Mesothelial cell of epicardium (in vitro differentiated cells): ENCODE measurements at regions not wholly inside any gene's neighbourhood (a gene's known extent, or its start where the extent isn't known, plus 50 kb on each side); places are given as distances from the start of the nearest gene placed in this dataset.
A peak's percentile ranks its signal among the peaks of the same experiment; 100 is the strongest.

Experiments used
- DNase-seq, 2 experiments: peaks; one replicate each; pipeline ENCODE4 v3.0.0; 2021; ENCODE audit warnings: low spot score in 2 of 2; ENCODE audit not compliant: unreplicated experiment in 2 of 2
- H3K27ac Mint-ChIP-seq: 2 replicates; pipeline ENCODE4 v1.8.0; 2021; ENCODE audit warnings: mixed read lengths
- H3K27me3 Mint-ChIP-seq: 2 replicates; pipeline ENCODE4 v1.8.0; 2021; ENCODE audit warnings: low read depth, mixed read lengths
- H3K36me3 Mint-ChIP-seq: 2 replicates; pipeline ENCODE4 v1.8.0; 2021; ENCODE audit warnings: mixed read lengths
- H3K4me1 Mint-ChIP-seq: 2 replicates; pipeline ENCODE4 v1.8.0; 2021; ENCODE audit warnings: mixed read lengths
- H3K4me3 Mint-ChIP-seq: 2 replicates; pipeline ENCODE4 v1.8.0; 2021; ENCODE audit warnings: mild to moderate bottlenecking, moderate library complexity, mixed read lengths
- H3K9me3 Mint-ChIP-seq: 2 replicates; pipeline ENCODE4 v1.8.0; 2021; ENCODE audit warnings: mixed read lengths
- TF ChIP-seq, protein P1 (sequence below): fragments of 200-600 bp; sonication (generic); IDR thresholded peaks from one replicate; pipeline ENCODE4 v1.5.0; 2021; ENCODE audit warnings: antibody characterized with exemption; ENCODE audit not compliant: unreplicated experiment

DNA sequence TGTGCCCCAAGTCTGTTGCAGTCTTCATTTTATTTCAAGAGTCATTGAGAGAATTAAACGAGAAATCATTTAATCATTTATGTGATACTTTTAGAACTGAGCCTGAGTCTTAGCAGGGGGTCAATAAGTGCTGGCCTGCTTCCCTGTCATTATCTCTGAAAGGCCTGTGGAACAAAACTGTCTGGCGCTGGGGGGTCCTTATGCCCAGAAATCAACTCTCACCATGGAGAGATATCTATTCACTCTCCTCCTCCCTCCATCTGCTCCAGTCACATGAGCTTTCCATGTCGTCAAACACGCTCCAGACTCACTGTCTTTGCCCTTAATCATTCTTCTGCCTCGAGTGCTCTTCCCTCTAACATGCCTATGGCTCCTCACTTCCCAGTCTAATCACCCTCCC lies 136.8 kb downstream of the ESM1 start:
- Mint-ChIP-seq H3K4me3 (no peak overlapping the region), H3K4me1 (peaks cover 6% of the 10 kb centered on the region), H3K36me3 (no peaks in the 10 kb centered on the region), H3K9me3 (peaks cover 8% of the 10 kb centered on the region), H3K27me3 (no peaks in the 10 kb centered on the region), H3K27ac (no peak overlapping the region)
- TF ChIP-seq, protein P1, sequence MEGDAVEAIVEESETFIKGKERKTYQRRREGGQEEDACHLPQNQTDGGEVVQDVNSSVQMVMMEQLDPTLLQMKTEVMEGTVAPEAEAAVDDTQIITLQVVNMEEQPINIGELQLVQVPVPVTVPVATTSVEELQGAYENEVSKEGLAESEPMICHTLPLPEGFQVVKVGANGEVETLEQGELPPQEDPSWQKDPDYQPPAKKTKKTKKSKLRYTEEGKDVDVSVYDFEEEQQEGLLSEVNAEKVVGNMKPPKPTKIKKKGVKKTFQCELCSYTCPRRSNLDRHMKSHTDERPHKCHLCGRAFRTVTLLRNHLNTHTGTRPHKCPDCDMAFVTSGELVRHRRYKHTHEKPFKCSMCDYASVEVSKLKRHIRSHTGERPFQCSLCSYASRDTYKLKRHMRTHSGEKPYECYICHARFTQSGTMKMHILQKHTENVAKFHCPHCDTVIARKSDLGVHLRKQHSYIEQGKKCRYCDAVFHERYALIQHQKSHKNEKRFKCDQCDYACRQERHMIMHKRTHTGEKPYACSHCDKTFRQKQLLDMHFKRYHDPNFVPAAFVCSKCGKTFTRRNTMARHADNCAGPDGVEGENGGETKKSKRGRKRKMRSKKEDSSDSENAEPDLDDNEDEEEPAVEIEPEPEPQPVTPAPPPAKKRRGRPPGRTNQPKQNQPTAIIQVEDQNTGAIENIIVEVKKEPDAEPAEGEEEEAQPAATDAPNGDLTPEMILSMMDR, result no peak
- no peak for DNase-seq

DNA sequence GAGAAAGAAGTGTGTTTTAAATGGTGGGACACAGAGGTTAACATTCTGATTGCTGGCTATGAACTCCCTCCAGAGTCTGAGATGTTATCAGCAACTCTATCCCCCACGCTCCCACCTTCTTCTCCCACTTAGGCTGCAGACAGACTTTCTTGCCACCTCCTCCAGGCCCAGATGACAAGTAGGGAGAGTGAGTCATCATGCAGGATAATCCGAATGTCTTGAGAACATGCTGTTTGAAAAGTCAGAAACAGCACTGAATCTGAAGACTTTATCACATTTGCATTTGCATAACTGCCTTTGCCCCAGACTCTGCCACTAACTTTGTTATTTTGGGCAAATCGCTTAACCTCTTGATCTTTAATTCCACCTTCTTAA lies 139.8 kb downstream of the ESM1 start:
- Mint-ChIP-seq H3K36me3 (no peaks in the 10 kb centered on the region), H3K4me1 (peaks cover 19% of the 10 kb centered on the region), H3K27ac (no peak overlapping the region), H3K4me3 (no peak overlapping the region), H3K27me3 (no peaks in the 10 kb centered on the region), H3K9me3 (peaks cover 8% of the 10 kb centered on the region)
- TF ChIP-seq, protein P1, result no peak
- DNase-seq, result no peak

DNA sequence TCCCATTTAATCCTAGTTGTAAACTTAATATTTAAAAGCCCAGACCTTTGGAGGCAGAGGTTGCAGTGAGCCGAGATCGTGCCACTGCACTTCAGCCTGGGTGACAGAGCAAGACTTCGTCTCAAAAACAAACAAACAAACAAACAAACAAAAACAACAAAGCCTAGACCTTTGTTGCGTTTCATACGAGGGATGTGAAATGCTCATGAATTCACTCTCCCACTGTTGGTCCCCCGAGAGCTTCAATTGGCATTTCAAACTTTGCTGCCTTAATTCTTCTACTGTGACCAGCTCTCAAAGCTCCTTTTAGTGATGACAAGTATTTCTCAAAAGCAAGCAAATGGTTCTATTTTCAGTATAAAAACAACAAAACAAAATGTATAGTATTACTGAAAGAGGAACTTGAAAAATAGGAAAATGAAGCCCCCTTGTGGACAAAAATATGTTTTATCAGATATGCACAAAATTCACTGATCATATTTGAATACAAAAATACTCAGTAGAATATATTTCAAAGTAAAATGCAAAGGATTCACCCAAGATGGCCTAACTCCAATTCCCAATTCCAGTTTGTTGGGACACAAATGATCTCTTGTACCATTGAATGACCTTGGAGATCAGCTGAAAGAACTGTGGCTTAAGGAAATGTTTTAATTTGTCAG lies 140.4 kb downstream of the ESM1 start:
- Mint-ChIP-seq H3K36me3 (no peaks in the 10 kb centered on the region), H3K4me1 (peaks cover 19% of the 10 kb centered on the region), H3K9me3 (peaks cover 8% of the 10 kb centered on the region), H3K27me3 (no peaks in the 10 kb centered on the region), H3K27ac (no peak overlapping the region), H3K4me3 (no peak overlapping the region)
- DNase-seq, result no peak
- TF ChIP-seq, protein P1, result peak; percentile 91

DNA sequence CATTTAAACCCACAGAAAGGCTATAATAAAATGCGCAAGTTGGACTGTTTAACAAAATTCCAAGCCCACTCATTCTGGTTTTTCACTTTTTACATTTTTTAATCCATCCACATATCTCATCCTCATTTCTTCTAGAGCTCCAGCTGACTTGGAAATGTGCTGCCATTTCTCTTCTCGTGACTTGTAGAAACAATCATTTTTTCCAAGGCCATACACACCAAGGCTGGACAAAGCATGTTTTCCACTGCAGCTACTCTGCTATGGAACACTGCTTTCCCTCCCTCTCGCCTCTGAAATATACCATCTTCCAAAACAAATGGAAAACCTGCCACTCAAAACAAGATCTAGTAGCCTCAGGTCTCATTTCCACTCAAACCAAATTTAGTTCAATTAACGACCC lies 141.1 kb downstream of the ESM1 start:
- peak overlapping the region; percentile 3 for H3K27ac Mint-ChIP-seq
- H3K4me1 Mint-ChIP-seq, result peaks cover 19% of the 10 kb centered on the region
- TF ChIP-seq, protein P1, result no peak
- H3K9me3 Mint-ChIP-seq, result peaks cover 8% of the 10 kb centered on the region
- H3K4me3 Mint-ChIP-seq, result no peak overlapping the region
- no peaks in the 10 kb centered on the region for H3K36me3 Mint-ChIP-seq
- no peak for DNase-seq
- no peaks in the 10 kb centered on the region for H3K27me3 Mint-ChIP-seq

DNA sequence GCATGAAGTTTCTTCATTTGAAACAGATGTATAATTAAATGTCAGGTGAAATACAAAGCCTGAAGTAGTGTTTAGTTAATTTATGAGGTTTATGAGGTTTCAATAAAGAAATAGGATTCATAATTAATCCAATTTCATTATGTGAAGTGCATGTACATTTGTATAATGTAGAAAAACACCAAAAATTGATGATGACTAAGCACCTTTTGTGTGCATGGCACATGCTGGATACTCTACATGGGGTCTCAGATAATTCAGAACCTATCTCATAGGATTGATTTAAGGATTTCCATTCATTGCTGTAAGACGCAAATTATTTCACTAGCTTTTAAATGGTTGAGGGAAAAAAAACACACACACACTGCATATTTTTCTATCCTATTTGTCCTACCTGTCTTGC lies 143.9 kb downstream of the ESM1 start:
- peaks cover 32% of the 10 kb centered on the region for H3K4me1 Mint-ChIP-seq
- no peak for DNase-seq
- no peaks in the 10 kb centered on the region for H3K27me3 Mint-ChIP-seq
- TF ChIP-seq, protein P1, result no peak
- H3K27ac Mint-ChIP-seq, result no peak overlapping the region
- H3K36me3 Mint-ChIP-seq, result no peaks in the 10 kb centered on the region
- peaks cover 8% of the 10 kb centered on the region for H3K9me3 Mint-ChIP-seq
- no peak overlapping the region for H3K4me3 Mint-ChIP-seq

DNA sequence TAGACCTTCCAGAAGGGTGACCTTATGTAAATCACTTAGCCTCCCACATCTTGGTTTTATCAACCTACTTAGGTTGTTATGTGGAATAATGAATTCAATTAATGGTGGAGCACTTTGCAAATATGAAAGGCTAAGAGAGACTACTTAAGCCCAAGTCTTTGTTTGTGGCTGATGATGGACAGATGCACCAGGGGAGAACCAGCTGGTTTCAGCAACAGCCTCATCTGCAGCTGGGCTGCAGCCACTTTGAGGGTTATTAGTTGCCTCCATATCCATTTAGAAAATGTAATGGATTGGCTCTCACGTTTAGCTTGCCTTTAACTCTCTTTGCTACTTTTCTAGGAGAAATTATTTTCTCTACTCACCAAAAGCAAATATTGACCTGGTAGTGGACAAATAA lies 146.6 kb downstream of the ESM1 start:
- Mint-ChIP-seq H3K27ac (no peak overlapping the region), H3K27me3 (no peaks in the 10 kb centered on the region), H3K9me3 (no peaks in the 10 kb centered on the region), H3K4me1 (peaks cover 25% of the 10 kb centered on the region), H3K36me3 (no peaks in the 10 kb centered on the region), H3K4me3 (no peak overlapping the region)
- TF ChIP-seq, protein P1, result no peak
- no peak for DNase-seq
